ENCODE measurements at regions not wholly inside any gene's neighbourhood (a gene's known extent, or its start where the extent isn't known, plus 50 kb on each side); places are given as distances from the start of the nearest gene placed in this dataset.

DNA sequence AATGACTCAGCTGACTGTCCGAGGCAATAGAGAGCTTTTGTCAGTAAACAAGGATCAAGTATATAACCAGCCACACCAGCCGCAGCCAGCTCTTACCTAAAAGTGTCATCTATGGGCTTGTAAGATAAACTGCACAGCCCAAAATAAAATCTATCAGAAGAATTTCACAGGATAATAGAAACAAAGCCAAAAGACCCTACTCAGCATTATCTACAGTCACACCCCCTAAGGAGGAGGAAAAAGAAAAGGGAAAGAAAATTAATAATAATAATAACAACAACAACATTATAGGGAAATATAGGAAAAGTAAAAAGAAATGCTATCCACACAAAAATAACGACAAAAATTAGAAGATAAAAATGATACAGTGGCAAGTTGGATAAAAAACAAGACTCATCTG, 1883.8 kb downstream of the OLFM4 start:
- no peaks in the 10 kb centered on the region for H3K27me3 ChIP-seq (ENCODE audit: control insufficient read depth, insufficient read depth, low read length)
- H3K27ac ChIP-seq (ENCODE audit: low read length): no peak overlapping the region
- no peak overlapping the region for H3K9ac ChIP-seq (ENCODE audit: low read length)
- H3K4me3 ChIP-seq (ENCODE audit: low read length): no peak overlapping the region
- no peaks in the 10 kb centered on the region for H3K4me1 ChIP-seq (ENCODE audit: control insufficient read depth, low read depth, low read length)
- H3K9me3 ChIP-seq (ENCODE audit: control insufficient read depth, low read depth, low read length): no peaks in the 10 kb centered on the region
- H3K36me3 ChIP-seq (ENCODE audit: control insufficient read depth, low read depth, low read length): no peaks in the 10 kb centered on the region

DNA sequence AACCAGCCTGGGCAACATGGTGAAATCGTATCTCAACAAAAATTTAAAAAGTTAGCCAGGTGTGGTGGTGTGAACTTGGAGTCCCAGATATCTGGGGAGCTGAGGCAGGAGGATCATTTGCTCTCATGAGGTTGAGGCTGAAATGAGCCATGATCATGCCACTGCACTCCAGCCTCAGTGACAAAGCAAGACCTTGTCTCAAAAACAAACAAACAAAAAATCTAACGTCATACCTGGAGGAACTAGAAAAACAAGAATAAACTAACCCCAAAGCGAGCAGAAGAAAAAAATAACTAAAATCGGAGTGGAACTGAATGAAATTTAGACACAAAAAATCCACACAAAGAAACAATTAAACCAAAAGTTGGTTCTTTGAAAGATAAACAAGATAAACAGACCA, 1885.1 kb downstream of the OLFM4 start:
- Histone ChIP-seq H3K4me3 (ENCODE audit: low read length) (no peak overlapping the region), H3K9me3 (ENCODE audit: control insufficient read depth, low read depth, low read length) (no peaks in the 10 kb centered on the region), H3K27ac (ENCODE audit: low read length) (no peak overlapping the region), H3K4me1 (ENCODE audit: control insufficient read depth, low read depth, low read length) (no peaks in the 10 kb centered on the region), H3K9ac (ENCODE audit: low read length) (no peak overlapping the region), H3K27me3 (ENCODE audit: control insufficient read depth, insufficient read depth, low read length) (no peaks in the 10 kb centered on the region), H3K36me3 (ENCODE audit: control insufficient read depth, low read depth, low read length) (no peaks in the 10 kb centered on the region)

DNA sequence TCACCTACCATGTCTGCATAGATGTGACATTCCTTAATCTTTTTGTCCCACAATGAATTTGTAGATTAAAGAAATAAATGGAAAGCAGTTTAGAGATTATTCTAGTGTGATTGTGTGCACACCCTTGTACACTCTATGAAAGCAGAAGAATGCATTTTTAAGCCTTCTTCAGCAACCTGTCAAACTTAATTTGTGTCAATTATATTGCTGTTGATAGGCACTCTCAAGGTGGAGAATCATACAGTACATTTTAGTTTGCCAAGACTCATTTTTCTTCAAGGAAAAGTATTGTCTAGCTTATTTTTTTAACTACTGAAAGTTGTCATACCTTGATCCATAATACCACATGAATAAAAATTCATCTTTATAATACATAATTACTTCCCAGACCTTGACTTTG, 1898.9 kb downstream of the OLFM4 start:
- no peaks in the 10 kb centered on the region for H3K36me3 ChIP-seq (ENCODE audit: control insufficient read depth, low read depth, low read length)
- no peaks in the 10 kb centered on the region for H3K9me3 ChIP-seq (ENCODE audit: control insufficient read depth, low read depth, low read length)
- H3K9ac ChIP-seq (ENCODE audit: low read length): no peak overlapping the region
- no peak overlapping the region for H3K27ac ChIP-seq (ENCODE audit: low read length)
- no peak overlapping the region for H3K4me3 ChIP-seq (ENCODE audit: low read length)
- H3K27me3 ChIP-seq (ENCODE audit: control insufficient read depth, insufficient read depth, low read length): no peaks in the 10 kb centered on the region
- no peaks in the 10 kb centered on the region for H3K4me1 ChIP-seq (ENCODE audit: control insufficient read depth, low read depth, low read length)

DNA sequence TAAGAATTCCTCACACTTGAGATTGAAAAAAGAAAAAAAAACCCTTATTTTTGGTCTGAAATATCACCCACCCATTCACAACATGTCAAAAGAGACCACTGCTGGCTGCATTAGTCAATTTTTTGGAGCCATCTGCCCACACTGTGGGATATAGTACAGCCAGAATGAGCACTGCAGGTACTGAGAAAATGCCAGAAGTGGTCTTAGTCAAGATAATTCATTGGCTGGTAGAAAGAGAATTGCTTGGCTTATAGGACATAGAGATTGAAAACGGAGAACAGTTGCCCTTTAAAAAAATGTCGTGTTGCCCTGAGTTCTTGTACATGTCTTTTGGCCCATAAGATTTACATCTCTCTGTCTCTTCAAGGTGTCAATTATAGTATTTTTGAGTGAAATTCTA, 1899.5 kb downstream of the OLFM4 start:
- Histone ChIP-seq H3K27me3 (ENCODE audit: control insufficient read depth, insufficient read depth, low read length) (no peaks in the 10 kb centered on the region), H3K4me1 (ENCODE audit: control insufficient read depth, low read depth, low read length) (no peaks in the 10 kb centered on the region), H3K9me3 (ENCODE audit: control insufficient read depth, low read depth, low read length) (no peaks in the 10 kb centered on the region), H3K36me3 (ENCODE audit: control insufficient read depth, low read depth, low read length) (no peaks in the 10 kb centered on the region), H3K9ac (ENCODE audit: low read length) (no peak overlapping the region), H3K27ac (ENCODE audit: low read length) (no peak overlapping the region), H3K4me3 (ENCODE audit: low read length) (no peak overlapping the region)

DNA sequence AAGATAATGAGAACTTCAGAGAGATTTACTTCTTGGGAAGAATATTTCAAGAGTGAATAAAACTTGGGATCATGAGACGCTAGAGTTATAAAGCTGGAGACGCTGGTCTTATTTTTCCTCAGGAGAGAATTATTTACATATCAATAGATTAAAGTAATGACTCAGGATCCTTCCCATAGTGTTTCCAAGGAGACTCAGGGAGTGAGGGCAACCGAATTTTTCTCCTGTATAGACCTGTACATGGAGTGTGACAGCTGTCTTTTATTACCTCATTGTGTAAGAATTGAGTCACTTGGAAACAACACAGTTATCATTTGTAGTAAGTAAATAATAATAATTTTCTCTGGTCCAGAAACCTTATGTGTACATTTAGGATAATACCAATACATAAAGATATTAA, 1905.5 kb downstream of the OLFM4 start:
- Histone ChIP-seq H3K9ac (ENCODE audit: low read length) (peak overlapping the region; percentile 12), H3K27ac (ENCODE audit: low read length) (no peak overlapping the region), H3K36me3 (ENCODE audit: control insufficient read depth, low read depth, low read length) (no peaks in the 10 kb centered on the region), H3K4me1 (ENCODE audit: control insufficient read depth, low read depth, low read length) (peaks cover 11% of the 10 kb centered on the region), H3K9me3 (ENCODE audit: control insufficient read depth, low read depth, low read length) (no peaks in the 10 kb centered on the region), H3K4me3 (ENCODE audit: low read length) (no peak overlapping the region), H3K27me3 (ENCODE audit: control insufficient read depth, insufficient read depth, low read length) (no peaks in the 10 kb centered on the region)

DNA sequence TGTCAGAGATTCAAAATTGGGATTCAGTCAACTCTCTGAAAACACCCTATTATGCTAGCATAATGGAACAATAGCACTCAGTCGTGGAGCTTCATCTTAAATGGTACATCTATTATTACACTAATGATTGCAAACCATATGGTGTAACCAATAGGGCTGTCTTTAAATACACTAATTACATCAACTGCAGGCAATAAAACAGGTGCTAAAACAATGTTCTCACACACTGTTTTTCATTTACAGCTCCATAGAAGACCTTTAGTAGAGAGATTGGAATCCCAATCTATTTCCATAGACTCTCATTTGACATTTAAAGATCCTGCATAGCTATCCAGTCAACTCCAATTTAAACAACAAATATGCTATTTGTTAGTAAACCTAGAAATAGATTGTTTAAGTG, 1917.4 kb downstream of the OLFM4 start:
- H3K4me1 ChIP-seq (ENCODE audit: control insufficient read depth, low read depth, low read length): peaks cover 17% of the 10 kb centered on the region

DNA sequence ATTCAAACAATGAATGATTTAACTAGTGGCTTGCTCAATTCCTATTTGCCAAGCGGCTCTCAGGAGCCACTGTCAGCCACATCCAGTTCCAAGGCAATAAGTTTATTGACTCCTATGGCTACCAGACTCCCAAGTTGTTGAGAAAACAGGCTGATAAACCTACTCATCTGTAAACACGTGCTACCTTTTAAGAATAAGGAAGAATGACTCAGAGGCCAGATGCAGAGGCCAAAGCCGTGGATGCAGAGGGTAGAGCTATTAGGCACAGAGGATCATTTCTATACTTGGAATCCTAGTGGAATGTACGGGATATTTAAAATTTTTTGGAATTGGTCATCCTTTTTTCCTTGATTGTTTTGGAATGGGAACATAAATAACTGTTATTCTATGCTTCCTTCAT, 1921.1 kb downstream of the OLFM4 start:
- Histone ChIP-seq H3K9ac (ENCODE audit: low read length) (no peak overlapping the region), H3K4me3 (ENCODE audit: low read length) (no peak overlapping the region), H3K4me1 (ENCODE audit: control insufficient read depth, low read depth, low read length) (peaks cover 16% of the 10 kb centered on the region), H3K27me3 (ENCODE audit: control insufficient read depth, insufficient read depth, low read length) (no peaks in the 10 kb centered on the region), H3K27ac (ENCODE audit: low read length) (no peak overlapping the region), H3K9me3 (ENCODE audit: control insufficient read depth, low read depth, low read length) (peaks cover 3% of the 10 kb centered on the region), H3K36me3 (ENCODE audit: control insufficient read depth, low read depth, low read length) (no peaks in the 10 kb centered on the region)

More for the DNA sequence above, 1917.4 kb downstream of the OLFM4 start:
- Histone ChIP-seq H3K27me3 (ENCODE audit: control insufficient read depth, insufficient read depth, low read length) (no peaks in the 10 kb centered on the region), H3K4me3 (ENCODE audit: low read length) (peak overlapping the region; percentile 3), H3K9me3 (ENCODE audit: control insufficient read depth, low read depth, low read length) (peaks cover 3% of the 10 kb centered on the region), H3K36me3 (ENCODE audit: control insufficient read depth, low read depth, low read length) (no peaks in the 10 kb centered on the region), H3K27ac (ENCODE audit: low read length) (no peak overlapping the region), H3K9ac (ENCODE audit: low read length) (no peak overlapping the region)

DNA sequence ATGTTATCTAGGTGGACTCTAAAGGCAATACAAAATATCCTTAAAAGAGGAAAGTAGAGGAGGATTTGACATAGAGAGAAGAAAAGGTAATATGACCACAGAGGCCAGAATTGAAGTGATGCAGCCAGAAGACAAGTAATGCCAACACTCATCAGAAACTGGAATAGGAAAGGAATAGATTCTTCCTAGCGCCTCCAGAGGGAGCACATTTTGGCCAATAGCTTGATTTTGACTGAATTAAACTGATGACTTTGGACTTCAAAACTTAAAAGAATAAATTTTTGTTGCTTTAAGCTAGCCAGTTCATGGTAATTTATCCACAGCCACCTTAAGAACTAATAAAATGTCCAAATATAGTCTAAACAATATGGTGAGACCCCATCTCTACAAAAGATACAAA, 1921.9 kb downstream of the OLFM4 start:
- Histone ChIP-seq H3K4me1 (ENCODE audit: control insufficient read depth, low read depth, low read length) (peaks cover 12% of the 10 kb centered on the region), H3K27ac (ENCODE audit: low read length) (no peak overlapping the region), H3K9ac (ENCODE audit: low read length) (no peak overlapping the region), H3K27me3 (ENCODE audit: control insufficient read depth, insufficient read depth, low read length) (no peaks in the 10 kb centered on the region), H3K9me3 (ENCODE audit: control insufficient read depth, low read depth, low read length) (peaks cover 3% of the 10 kb centered on the region), H3K36me3 (ENCODE audit: control insufficient read depth, low read depth, low read length) (no peaks in the 10 kb centered on the region), H3K4me3 (ENCODE audit: low read length) (no peak overlapping the region)

DNA sequence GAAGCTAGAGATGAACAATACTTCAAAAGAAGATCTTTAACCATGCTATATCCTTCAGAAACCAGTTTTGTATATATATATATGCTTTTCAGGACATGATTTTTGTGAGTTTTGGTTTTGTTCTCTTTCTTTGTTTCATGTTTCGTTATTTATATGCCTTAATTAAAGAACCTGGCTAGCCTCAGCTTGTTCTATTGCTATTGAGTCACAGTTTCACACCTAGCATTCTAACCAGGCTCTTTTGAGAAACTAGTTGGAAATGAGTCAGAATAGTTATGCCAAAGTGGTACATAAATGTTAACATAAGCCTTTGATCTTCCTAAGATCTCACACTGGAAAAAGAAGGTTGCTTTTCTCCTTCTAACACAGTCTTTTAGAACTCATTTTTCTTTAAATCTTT, 1925.2 kb downstream of the OLFM4 start:
- H3K9me3 ChIP-seq (ENCODE audit: control insufficient read depth, low read depth, low read length): no peaks in the 10 kb centered on the region
- H3K4me3 ChIP-seq (ENCODE audit: low read length): no peak overlapping the region
- no peaks in the 10 kb centered on the region for H3K36me3 ChIP-seq (ENCODE audit: control insufficient read depth, low read depth, low read length)
- H3K4me1 ChIP-seq (ENCODE audit: control insufficient read depth, low read depth, low read length): no peaks in the 10 kb centered on the region
- H3K27me3 ChIP-seq (ENCODE audit: control insufficient read depth, insufficient read depth, low read length): no peaks in the 10 kb centered on the region
- no peak overlapping the region for H3K27ac ChIP-seq (ENCODE audit: low read length)
- no peak overlapping the region for H3K9ac ChIP-seq (ENCODE audit: low read length)

DNA sequence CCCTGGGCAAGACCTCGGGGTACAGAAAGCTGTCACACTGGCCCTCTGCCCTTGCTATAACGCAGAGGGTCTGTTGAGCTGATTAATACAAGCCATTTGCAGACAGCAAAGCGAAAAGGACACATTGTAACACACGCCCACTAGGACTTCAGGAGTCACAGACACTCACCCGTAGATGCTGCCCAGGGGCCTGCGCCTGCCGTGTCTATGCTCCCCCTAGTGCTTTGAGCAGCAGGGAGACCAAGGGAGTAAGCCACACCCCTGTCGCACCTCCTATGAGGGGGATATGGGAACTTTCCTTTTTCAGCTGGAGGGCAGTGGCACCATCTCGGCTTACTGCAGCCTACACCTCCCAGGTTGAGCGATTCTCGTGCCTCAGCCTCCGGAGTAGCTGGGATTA, 1930.2 kb downstream of the OLFM4 start:
- Histone ChIP-seq H3K4me1 (ENCODE audit: control insufficient read depth, low read depth, low read length) (no peaks in the 10 kb centered on the region), H3K27ac (ENCODE audit: low read length) (no peak overlapping the region), H3K9me3 (ENCODE audit: control insufficient read depth, low read depth, low read length) (no peaks in the 10 kb centered on the region), H3K36me3 (ENCODE audit: control insufficient read depth, low read depth, low read length) (no peaks in the 10 kb centered on the region), H3K27me3 (ENCODE audit: control insufficient read depth, insufficient read depth, low read length) (no peaks in the 10 kb centered on the region), H3K9ac (ENCODE audit: low read length) (no peak overlapping the region), H3K4me3 (ENCODE audit: low read length) (no peak overlapping the region)

DNA sequence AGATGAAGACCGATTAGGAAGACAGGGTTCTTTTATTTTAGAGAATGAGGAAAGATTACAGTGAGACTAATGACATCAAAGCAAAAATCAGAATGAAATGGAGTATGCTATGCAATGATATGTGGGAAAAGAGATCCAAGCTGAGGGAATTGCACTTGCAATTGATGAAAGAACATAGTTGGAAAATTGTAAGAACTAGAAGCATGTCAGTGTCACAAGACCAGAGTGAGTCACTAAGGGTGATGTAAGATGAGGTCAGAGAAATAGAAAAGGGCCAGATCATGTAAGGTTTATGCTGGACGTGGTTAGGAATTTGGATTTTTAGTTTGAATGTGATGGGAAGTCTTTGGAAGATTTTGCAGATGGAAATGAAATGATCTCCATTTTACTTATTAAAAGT, 1937.3 kb downstream of the OLFM4 start:
- no peak overlapping the region for H3K9ac ChIP-seq (ENCODE audit: low read length)
- H3K9me3 ChIP-seq (ENCODE audit: control insufficient read depth, low read depth, low read length): no peaks in the 10 kb centered on the region
- H3K27ac ChIP-seq (ENCODE audit: low read length): no peak overlapping the region
- H3K4me1 ChIP-seq (ENCODE audit: control insufficient read depth, low read depth, low read length): no peaks in the 10 kb centered on the region
- H3K4me3 ChIP-seq (ENCODE audit: low read length): no peak overlapping the region
- no peaks in the 10 kb centered on the region for H3K27me3 ChIP-seq (ENCODE audit: control insufficient read depth, insufficient read depth, low read length)
- H3K36me3 ChIP-seq (ENCODE audit: control insufficient read depth, low read depth, low read length): no peaks in the 10 kb centered on the region

DNA sequence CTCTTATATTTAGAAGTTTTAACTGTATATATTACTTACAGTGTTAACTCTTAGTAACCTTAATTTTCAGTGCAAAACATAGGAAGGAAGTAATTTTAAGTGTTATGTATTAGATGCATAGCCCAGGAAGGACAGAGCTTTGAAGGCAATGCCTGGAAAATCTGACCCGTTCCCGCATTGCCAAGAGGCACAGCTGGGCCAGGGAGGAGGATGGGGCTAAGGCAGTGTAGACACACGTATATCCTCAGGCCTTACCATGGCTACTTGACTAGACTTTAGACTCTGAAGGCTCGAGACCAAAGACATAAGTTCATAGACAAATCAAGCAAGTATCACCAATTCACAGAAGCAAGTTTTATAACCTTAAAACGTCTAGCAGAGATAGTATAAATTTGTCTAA, 1944.2 kb downstream of the OLFM4 start:
- H3K36me3 ChIP-seq (ENCODE audit: control insufficient read depth, low read depth, low read length): no peaks in the 10 kb centered on the region
- no peak overlapping the region for H3K27ac ChIP-seq (ENCODE audit: low read length)
- H3K4me1 ChIP-seq (ENCODE audit: control insufficient read depth, low read depth, low read length): no peaks in the 10 kb centered on the region
- no peaks in the 10 kb centered on the region for H3K27me3 ChIP-seq (ENCODE audit: control insufficient read depth, insufficient read depth, low read length)
- H3K9me3 ChIP-seq (ENCODE audit: control insufficient read depth, low read depth, low read length): no peaks in the 10 kb centered on the region
- no peak overlapping the region for H3K9ac ChIP-seq (ENCODE audit: low read length)
- no peak overlapping the region for H3K4me3 ChIP-seq (ENCODE audit: low read length)
